ENCODE measurements at regions not wholly inside any gene's neighbourhood (a gene's known extent, or its start where the extent isn't known, plus 50 kb on each side); places are given as distances from the start of the nearest gene placed in this dataset.

- H3K4me1 ChIP-seq = no peaks in the 10 kb centered on the region
- no peaks in the 10 kb centered on the region for H3K27me3 ChIP-seq
- no peaks in the 10 kb centered on the region for H3K36me3 ChIP-seq
- in situ Hi-C loops (cut with MboI; ENCODE audit: low sequenced_read_pairs in 4 of 4) = no loop called here
- no peaks in the 10 kb centered on the region for H3K9me3 ChIP-seq
- no peak overlapping the region for H3K27ac ChIP-seq
- H3K4me3 ChIP-seq = no peak overlapping the region
- TF ChIP-seq CTCF (IDR thresholded peaks at IDR 0.05 in 4 of 5, conservative IDR thresholded peaks at IDR 0.05 in 1 of 5) = no peak
- TF ChIP-seq POLR2A (IDR thresholded peaks at IDR 0.05) = no peak
- DNase-seq = no peak
- no peak for ATAC-seq
- intact Hi-C loops (cut with DNase I; ENCODE audit: low total_unique reads) = no loop called here
Measured at GRCh38 chr16:81168406-81168805, 70.1 kb upstream of the BCO1 start.

GRCh38 chr16:81167851-81168250, 70.6 kb upstream of the BCO1 start:
- intact Hi-C loops (cut with DNase I; ENCODE audit: low total_unique reads) = no loop called here

GRCh38 chr16:81166417-81167300, 70.5 kb upstream of the GCSH start:
- Histone ChIP-seq H3K27me3 (no peaks in the 10 kb centered on the region), H3K4me3 (no peak overlapping the region), H3K36me3 (no peaks in the 10 kb centered on the region), H3K4me1 (no peaks in the 10 kb centered on the region), H3K9me3 (no peaks in the 10 kb centered on the region), H3K27ac (no peak overlapping the region)
- ATAC-seq (no peak), DNase-seq (no peak)
- intact Hi-C loops (cut with DNase I; ENCODE audit: low total_unique reads) (no loop called here), in situ Hi-C loops (cut with MboI; ENCODE audit: low sequenced_read_pairs in 4 of 4) (no loop called here)
- TF ChIP-seq CTCF (IDR thresholded peaks at IDR 0.05 in 4 of 5, conservative IDR thresholded peaks at IDR 0.05 in 1 of 5) (no peak), POLR2A (IDR thresholded peaks at IDR 0.05) (no peak)

More at GRCh38 chr16:81167851-81168250, 70.6 kb upstream of the BCO1 start:
- no peak overlapping the region for H3K4me3 ChIP-seq
- in situ Hi-C loops (cut with MboI; ENCODE audit: low sequenced_read_pairs in 4 of 4) = no loop called here
- TF ChIP-seq POLR2A (IDR thresholded peaks at IDR 0.05) (no peak), CTCF (IDR thresholded peaks at IDR 0.05 in 4 of 5, conservative IDR thresholded peaks at IDR 0.05 in 1 of 5) (no peak)
- H3K27ac ChIP-seq = no peak overlapping the region
- no peaks in the 10 kb centered on the region for H3K27me3 ChIP-seq
- no peaks in the 10 kb centered on the region for H3K36me3 ChIP-seq
- no peaks in the 10 kb centered on the region for H3K4me1 ChIP-seq
- H3K9me3 ChIP-seq = no peaks in the 10 kb centered on the region
- no peak for DNase-seq
- ATAC-seq = no peak

- no peak overlapping the region for H3K27ac ChIP-seq
- intact Hi-C loops (cut with DNase I; ENCODE audit: low total_unique reads) (no loop called here), in situ Hi-C loops (cut with MboI; ENCODE audit: low sequenced_read_pairs in 4 of 4) (no loop called here)
- no peak for ATAC-seq
- H3K27me3 ChIP-seq = no peaks in the 10 kb centered on the region
- TF ChIP-seq CTCF (IDR thresholded peaks at IDR 0.05 in 4 of 5, conservative IDR thresholded peaks at IDR 0.05 in 1 of 5) (no peak), POLR2A (IDR thresholded peaks at IDR 0.05) (no peak)
- H3K4me3 ChIP-seq = no peak overlapping the region
- no peaks in the 10 kb centered on the region for H3K36me3 ChIP-seq
- no peaks in the 10 kb centered on the region for H3K4me1 ChIP-seq
- no peaks in the 10 kb centered on the region for H3K9me3 ChIP-seq
- DNase-seq = no peak
Measured at GRCh38 chr16:81165411-81166097, 69.4 kb upstream of the GCSH start.

Data from gastrocnemius medialis (tissue), 4 donors.